IPS-18c (cell line): ENCODE measurements at regions not wholly inside any gene's neighbourhood (a gene's known extent, or its start where the extent isn't known, plus 50 kb on each side); places are given as distances from the start of the nearest gene placed in this dataset.

Experiments
- H3K4me3 ChIP-seq: 2 replicates; pipeline ENCODE4 v1.7.0; 2013; ENCODE audit warnings: low read depth, mild to moderate bottlenecking, low read length, moderate library complexity; ENCODE audit not compliant: insufficient read depth
- H3K9me3 ChIP-seq: one replicate; pipeline ENCODE4 v1.6.1; 2013; ENCODE audit warnings: mild to moderate bottlenecking, low read length, moderate library complexity; ENCODE audit not compliant: control insufficient read depth, insufficient read depth

- H3K9me3 ChIP-seq = no peaks in the 10 kb centered on the region
- no peak overlapping the region for H3K4me3 ChIP-seq
Measured at GRCh38 chr14:104434214-104435076, 145.1 kb upstream of the C14orf180 start.

DNA sequence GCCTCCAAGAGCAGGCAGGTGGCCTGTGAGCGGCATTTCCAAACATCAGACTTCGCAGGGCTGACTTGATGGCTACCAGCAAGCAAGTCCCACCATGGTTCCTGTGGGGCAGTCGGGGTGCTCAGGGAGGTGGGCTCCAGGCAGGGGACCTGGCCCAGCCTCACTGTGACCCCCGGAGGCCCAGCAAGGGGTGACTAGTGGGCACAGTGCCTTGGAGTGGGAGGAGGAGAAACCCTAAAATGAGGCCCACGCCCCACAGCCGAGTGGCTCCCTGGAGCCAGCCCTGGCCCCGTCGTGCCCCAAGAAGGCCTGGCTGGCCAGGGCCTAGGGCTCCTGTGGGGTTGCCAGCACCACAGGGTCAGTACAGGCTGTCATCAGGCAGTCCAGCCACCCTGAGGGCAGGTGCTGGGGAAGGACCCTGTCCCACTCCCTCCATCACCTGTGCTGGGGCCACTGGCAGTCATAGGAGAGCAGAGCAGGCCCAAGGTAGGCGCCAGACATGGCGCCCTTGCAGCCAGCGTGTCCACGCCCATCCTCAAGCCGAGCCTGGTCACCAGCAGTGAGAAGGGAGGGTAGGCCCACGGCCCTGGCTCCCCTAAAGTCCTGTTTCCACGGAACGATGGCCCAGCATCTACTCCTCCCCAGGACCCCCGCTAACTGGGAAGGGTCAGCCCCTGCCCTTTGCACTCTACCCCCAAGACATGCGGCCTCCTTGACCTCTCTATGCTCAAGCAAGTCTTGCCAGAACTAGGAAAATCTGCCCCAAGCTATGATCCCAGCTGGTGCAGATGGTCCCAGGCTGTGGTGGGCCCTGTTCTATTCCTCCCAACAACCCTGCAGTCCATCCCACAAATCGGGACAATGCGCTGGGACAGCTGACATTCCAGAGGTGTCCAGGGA lies 144.2 kb upstream of the C14orf180 start:
- H3K9me3 ChIP-seq = no peaks in the 10 kb centered on the region
- no peak overlapping the region for H3K4me3 ChIP-seq

GRCh38 chr14:104436047-104436591 lies 143.4 kb upstream of the C14orf180 start:
- peaks cover 3% of the 10 kb centered on the region for H3K9me3 ChIP-seq

DNA sequence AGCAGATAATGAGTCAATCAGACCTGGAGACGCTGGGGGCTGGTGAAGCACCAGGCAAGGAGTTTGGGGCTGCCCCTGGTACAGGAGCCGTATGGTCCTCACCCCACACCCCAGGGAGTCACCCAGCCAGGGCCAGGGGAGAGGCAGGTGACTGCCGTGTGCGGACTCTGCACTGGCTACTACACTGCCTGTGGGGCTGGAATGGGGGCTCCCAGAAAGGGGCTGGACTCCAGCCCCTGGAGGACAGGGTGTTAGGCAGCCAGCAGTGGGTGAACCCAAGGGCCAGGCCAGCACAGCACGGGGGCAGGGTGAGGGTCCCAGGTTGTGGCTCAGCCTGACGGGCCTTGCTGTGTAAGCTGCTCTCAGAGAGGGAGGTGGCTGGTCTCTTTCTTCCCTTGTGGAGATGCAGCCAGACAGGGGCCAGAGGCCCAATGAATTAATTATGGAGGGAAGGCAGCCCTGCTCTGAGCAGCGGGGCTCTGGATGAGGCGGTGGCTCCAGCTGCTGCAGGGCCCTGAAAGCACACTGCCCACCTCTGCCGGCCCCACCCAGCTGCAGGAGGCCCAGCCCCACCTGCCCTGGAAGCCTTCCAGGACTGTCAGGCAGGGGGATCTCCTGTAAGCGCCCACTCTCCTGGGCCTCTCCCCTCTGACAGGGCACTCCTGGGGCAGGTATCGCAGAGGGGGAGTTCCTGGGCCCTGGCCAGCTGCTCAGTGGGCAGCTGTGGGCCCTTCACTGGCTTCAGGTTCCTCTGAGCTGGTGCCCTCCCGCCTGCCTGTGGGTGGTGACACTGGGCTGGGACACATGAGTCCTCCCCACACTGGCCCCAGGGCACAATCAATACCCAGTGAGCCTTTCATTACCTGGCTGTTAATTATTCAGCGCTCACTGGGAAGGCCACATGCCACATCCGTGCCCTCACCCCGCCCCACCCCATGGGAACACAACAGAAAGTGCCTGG lies 142.5 kb upstream of the C14orf180 start:
- peaks cover 3% of the 10 kb centered on the region for H3K9me3 ChIP-seq
- no peak overlapping the region for H3K4me3 ChIP-seq

More at GRCh38 chr14:104436047-104436591, 143.4 kb upstream of the C14orf180 start:
- no peak overlapping the region for H3K4me3 ChIP-seq

GRCh38 chr14:104437703-104438102 lies 141.9 kb upstream of the C14orf180 start:
- Histone ChIP-seq H3K9me3 (peaks cover 3% of the 10 kb centered on the region), H3K4me3 (no peak overlapping the region)

DNA sequence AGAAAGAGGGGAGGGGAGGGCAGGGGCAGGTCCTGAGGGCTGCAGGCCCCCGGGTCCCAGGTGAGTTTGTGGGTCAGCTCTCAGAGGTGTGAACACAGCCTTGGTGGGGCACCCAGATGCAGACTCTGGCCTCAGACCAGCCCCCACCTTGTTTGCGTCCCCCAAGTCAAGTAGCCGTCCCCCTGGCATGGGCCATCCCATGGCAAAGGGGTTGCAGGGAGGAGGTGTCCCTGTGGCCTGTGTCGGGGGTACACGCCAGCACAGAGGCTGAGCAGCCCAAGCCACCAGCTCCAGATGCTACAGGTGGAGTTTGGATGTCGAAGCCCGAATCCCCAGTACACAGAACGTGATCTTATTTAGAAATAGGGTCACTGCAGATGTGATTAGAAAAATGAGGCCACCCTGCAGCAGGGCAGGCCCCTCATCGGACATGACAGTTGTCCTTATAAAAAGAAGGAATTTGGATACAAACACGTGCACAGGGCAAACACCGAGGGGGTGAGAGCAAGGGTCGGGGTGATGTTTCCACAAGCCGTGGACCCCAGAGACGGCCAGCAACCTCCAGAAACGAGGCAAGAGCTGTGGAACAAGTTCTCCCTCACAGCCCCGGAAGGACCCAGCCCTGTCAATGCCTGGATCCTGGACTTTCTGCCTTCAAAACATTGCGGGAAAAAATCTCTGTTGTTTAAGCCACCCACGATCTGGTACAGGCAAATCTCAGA lies 141.2 kb upstream of the C14orf180 start:
- H3K4me3 ChIP-seq = no peak overlapping the region

DNA sequence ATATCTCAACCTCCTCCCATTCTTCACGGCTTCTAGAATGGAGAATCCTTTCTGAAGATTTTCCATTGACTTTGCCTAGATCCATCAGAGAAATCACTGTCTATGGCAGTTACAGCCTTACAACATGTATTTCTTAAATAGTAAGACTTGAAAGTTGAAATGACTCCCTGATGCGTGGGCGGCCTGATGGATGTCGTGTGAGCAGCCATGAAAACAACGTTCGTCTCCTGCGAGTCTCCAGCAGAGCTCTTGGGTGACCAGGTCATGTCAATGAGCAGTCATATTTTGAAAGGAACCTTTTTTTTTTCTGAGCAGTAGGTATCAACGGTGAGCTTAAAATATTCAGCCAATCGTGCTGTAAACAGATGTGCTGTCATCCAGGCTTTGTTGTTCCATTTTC lies 139.9 kb upstream of the C14orf180 start:
- no peak overlapping the region for H3K4me3 ChIP-seq
- peaks cover 3% of the 10 kb centered on the region for H3K9me3 ChIP-seq

More for the DNA sequence above, 141.2 kb upstream of the C14orf180 start:
- peaks cover 3% of the 10 kb centered on the region for H3K9me3 ChIP-seq

GRCh38 chr14:104440297-104440956 lies 139.1 kb upstream of the C14orf180 start:
- Histone ChIP-seq H3K4me3 (no peak overlapping the region), H3K9me3 (peaks cover 3% of the 10 kb centered on the region)

DNA sequence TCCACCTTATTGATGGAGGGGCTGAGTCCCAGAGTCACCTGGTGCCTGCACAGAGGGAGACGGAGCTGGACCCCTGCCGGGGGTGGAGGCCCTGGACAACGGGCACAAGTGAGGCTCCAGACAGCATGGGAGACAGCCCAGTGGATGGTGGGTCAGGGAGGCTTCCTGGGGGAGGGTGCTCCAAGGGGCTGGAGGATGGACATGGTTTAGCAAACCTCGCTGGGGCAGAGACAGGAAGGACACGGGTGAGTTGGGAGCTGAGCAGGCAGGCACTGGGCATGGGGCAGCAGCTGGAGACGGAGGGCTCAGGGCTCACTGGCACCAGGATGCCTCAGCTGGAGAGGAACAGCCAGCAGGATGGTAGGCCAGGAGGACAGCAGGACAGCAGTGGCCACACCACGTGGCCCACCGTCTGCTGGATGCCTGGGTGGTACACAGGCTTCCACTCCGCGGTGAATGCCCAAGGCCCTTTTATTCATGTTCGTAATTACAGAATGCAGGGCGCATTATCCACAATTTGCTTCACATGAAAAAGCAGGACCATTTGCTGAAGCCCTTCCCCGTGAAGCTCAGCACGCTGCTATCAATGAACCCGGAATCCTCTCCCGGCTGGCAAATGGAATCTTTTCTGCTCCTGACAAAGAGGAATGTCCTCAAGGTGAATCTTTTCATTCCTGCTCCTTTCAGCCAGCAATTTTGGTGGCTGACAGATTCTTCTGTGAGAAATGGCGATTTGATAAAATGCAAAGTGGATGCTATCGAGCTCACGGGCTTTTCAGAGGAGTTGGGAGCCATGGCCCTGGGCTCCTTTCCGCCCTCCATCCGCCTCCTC lies 138.1 kb upstream of the C14orf180 start:
- H3K4me3 ChIP-seq = no peak overlapping the region
- peaks cover 3% of the 10 kb centered on the region for H3K9me3 ChIP-seq

GRCh38 chr14:104442107-104442551 lies 137.4 kb upstream of the C14orf180 start:
- H3K9me3 ChIP-seq = peaks cover 3% of the 10 kb centered on the region
- H3K4me3 ChIP-seq = no peak overlapping the region

DNA sequence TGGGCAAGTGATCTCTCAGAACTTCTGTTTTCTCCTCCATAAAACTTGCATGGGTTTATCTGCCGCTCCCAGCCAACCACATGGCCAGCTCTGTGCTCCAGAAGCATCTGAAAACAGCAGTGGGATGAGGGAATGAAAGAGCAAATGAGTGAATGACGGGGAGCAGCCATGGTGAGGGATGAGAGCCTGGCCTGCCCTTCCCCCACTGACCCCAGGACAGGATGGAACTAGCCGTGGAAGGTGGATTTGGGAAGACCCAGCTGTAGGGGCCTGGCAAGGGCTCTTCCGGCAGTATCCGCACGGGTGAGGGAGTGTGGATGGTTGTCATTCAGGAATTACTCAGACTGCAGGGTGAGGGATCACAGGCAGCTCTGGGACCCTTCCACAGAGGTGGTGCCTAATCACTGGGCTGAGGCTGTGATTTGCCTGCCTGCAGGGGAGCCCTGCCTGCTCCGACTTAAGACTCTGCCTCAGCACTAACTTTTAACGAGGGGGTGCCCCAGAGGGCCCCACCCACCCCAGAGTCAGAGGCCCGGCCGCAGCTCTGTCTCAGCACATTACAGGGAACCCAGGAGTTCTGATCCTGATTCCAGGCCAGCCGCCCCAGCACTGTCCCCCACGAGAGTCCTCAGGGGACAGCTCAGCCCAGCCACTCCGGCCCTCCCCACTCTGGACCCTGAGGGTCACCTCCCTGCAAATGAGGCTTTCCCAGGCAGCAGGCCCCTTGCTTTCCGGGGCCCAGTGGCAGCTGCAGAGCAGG lies 136.8 kb upstream of the C14orf180 start:
- Histone ChIP-seq H3K4me3 (no peak overlapping the region), H3K9me3 (peaks cover 3% of the 10 kb centered on the region)

DNA sequence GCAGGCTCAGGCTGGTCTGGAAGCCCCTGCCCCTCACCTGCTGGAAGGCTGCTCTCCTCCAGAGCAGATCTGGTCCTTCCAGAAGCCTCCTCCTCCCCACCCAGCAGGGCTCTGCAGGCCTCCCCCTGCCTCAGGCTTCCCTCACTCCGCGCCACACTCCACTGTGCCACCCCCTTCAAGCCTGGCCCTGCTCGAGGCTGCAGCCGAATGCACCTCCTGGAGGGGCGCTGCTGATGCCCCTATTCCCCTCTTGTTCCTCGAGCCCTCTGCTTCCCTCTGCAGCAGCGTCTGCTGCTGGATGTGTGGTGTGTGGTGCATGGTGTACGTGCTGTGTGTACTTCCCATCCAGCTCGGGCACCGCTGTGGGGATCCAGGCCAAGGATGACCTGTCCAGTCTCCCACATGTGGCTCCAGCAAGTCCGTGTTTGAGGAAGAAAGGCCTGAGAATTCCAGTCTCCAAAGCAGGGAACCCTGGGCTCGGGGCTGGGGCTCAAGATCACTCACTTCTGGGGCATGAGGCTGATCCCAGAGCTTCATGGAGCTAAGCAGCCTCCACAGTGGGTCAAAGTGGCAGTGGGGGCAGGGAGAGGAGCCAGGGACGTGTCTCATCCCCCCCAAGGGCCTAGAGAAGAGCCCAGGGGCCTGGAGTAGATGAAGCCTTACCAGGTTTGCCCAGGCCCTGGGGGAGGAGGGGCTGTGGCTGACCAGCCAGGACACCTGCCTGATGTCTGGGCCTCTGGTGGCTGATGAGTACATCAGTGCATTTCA lies 136.0 kb upstream of the C14orf180 start:
- Histone ChIP-seq H3K9me3 (peaks cover 3% of the 10 kb centered on the region), H3K4me3 (no peak overlapping the region)

- Histone ChIP-seq H3K9me3 (peaks cover 3% of the 10 kb centered on the region), H3K4me3 (no peak overlapping the region)
Measured at GRCh38 chr14:104444159-104445030, 135.2 kb upstream of the C14orf180 start.
